Liver (tissue), 8 donors: ENCODE measurements at regions not wholly inside any gene's neighbourhood (a gene's known extent, or its start where the extent isn't known, plus 50 kb on each side); places are given as distances from the start of the nearest gene placed in this dataset.

ENCODE experiments used
- DNase-seq: peaks from one replicate; pipeline ENCODE4 v3.0.0-alpha.2; 2017; ENCODE audit warnings: low spot score
- H3K27ac ChIP-seq, 2 donors: one replicate each; pipeline ENCODE4 v1.7.0; 2013; ENCODE audit warnings: inconsistent platforms in 2 of 2, low read length in 2 of 2, control low read depth in 1 of 2, low read depth in 1 of 2, mild to moderate bottlenecking in 1 of 2
- H3K27me3 ChIP-seq, 4 donors: one replicate each; pipeline versions ENCODE4 v1.6.1 to v1.7.0; 2013; ENCODE audit warnings: low read length in 3 of 4, inconsistent platforms in 1 of 4, mild to moderate bottlenecking in 1 of 4, moderate library complexity in 1 of 4; ENCODE audit not compliant: control insufficient read depth in 4 of 4, insufficient read depth in 4 of 4
- H3K36me3 ChIP-seq, 4 donors: one replicate each; pipeline versions ENCODE4 v1.6.1 to v1.7.0; 2013; ENCODE audit warnings: low read length in 3 of 4, mild to moderate bottlenecking in 3 of 4, low read depth in 1 of 4, moderate library complexity in 1 of 4; ENCODE audit not compliant: control insufficient read depth in 4 of 4, insufficient read depth in 3 of 4
- H3K4me1 ChIP-seq, 4 donors: one replicate each; pipeline versions ENCODE4 v1.6.1 to v1.7.0; 2013; ENCODE audit warnings: low read length in 3 of 4, mild to moderate bottlenecking in 3 of 4, moderate library complexity in 1 of 4; ENCODE audit not compliant: control insufficient read depth in 4 of 4, insufficient read depth in 4 of 4
- H3K4me3 ChIP-seq, 3 donors: one replicate each; pipeline versions ENCODE4 v1.6.1 to v1.7.0; 2013; ENCODE audit warnings: low read length in 3 of 3, control low read depth in 1 of 3, low read depth in 1 of 3, mild to moderate bottlenecking in 1 of 3
- H3K9ac ChIP-seq, 2 donors: one replicate each; pipeline ENCODE4 v1.7.0; 2013; ENCODE audit warnings: low read length in 2 of 2, mild to moderate bottlenecking in 2 of 2, moderate library complexity in 2 of 2, control low read depth in 1 of 2, low read depth in 1 of 2
- H3K9me3 ChIP-seq, 4 donors: one replicate each; pipeline versions ENCODE4 v1.6.1 to v1.7.0; 2013; ENCODE audit warnings: low read length in 3 of 4; ENCODE audit not compliant: control insufficient read depth in 4 of 4
- EGR1 ChIP-seq, 2 donors: IDR thresholded peaks; 2 replicates each; pipeline ENCODE4 v1.6.1; 2016 to 2018; ENCODE audit warnings: antibody characterized with exemption in 2 of 2, low read depth in 2 of 2
- FOXA1 ChIP-seq: IDR thresholded peaks from 2 replicates; pipeline ENCODE4 v1.6.1; 2016; ENCODE audit warnings: antibody characterized with exemption
- FOXA2 ChIP-seq: IDR thresholded peaks from 2 replicates; pipeline ENCODE4 v1.6.1; 2016; ENCODE audit warnings: antibody characterized with exemption
- GABPA ChIP-seq, 2 donors: IDR thresholded peaks in 1 of 2; conservative IDR thresholded peaks in 1 of 2; 2 replicates each; pipeline ENCODE4 v1.6.1; 2016; ENCODE audit warnings: antibody characterized with exemption in 2 of 2, mild to moderate bottlenecking in 1 of 2, moderate library complexity in 1 of 2
- HNF4A ChIP-seq, 2 donors: conservative IDR thresholded peaks; 2 replicates each; pipeline ENCODE4 v1.6.1; 2016; ENCODE audit warnings: antibody characterized with exemption in 2 of 2, mild to moderate bottlenecking in 2 of 2
- HNF4G ChIP-seq: IDR thresholded peaks from 2 replicates; pipeline ENCODE4 v1.6.1; 2016; ENCODE audit warnings: antibody characterized with exemption
- JUND ChIP-seq, 2 donors: IDR thresholded peaks; 2 replicates each; pipeline ENCODE4 v1.6.1; 2016; ENCODE audit warnings: antibody characterized with exemption in 2 of 2
- NR2F2 ChIP-seq: IDR thresholded peaks from 2 replicates; pipeline ENCODE4 v1.6.1; 2016; ENCODE audit warnings: antibody characterized with exemption
- RAD21 ChIP-seq, 2 donors: IDR thresholded peaks; 2 replicates each; pipeline ENCODE4 v1.6.1; 2016; ENCODE audit warnings: antibody characterized with exemption in 2 of 2, mild to moderate bottlenecking in 2 of 2
- RXRA ChIP-seq, 2 donors: IDR thresholded peaks; 2 replicates each; pipeline ENCODE4 v1.6.1; 2017 to 2018; ENCODE audit warnings: antibody characterized with exemption in 2 of 2, mild to moderate bottlenecking in 1 of 2
- SP1 ChIP-seq: IDR thresholded peaks from 2 replicates; pipeline ENCODE4 v1.6.1; 2018; ENCODE audit warnings: antibody characterized with exemption, mild to moderate bottlenecking
- TAF1 ChIP-seq: conservative IDR thresholded peaks from 2 replicates; pipeline ENCODE4 v1.6.1; 2016; ENCODE audit warnings: antibody characterized with exemption, mild to moderate bottlenecking
- YY1 ChIP-seq: IDR thresholded peaks from 2 replicates; pipeline ENCODE4 v1.6.1; 2016; ENCODE audit warnings: antibody characterized with exemption, mild to moderate bottlenecking
- WGBS: extraction: QIAGEN DNeasy Blood & Tissue Kit; methylation state at CpG from one replicate; pipeline ENCODE4 v1.1.7; 2013; 5-methylcytosine and 5-hydroxymethylcytosine counted together
- TF ChIP-seq, protein P1 (sequence below): IDR thresholded peaks from 2 replicates; pipeline ENCODE4 v1.6.1; 2016; ENCODE audit warnings: antibody characterized with exemption, mild to moderate bottlenecking
- TF ChIP-seq, protein P2 (sequence below): fragments of 150-350 bp; IDR thresholded peaks from 2 replicates; pipeline ENCODE4 v1.5.1; 2017; ENCODE audit warnings: improper control_type of control experiment, low read depth, low read length; ENCODE audit not compliant: missing input control
- TF ChIP-seq, protein P3 (sequence below): IDR thresholded peaks from 2 replicates; pipeline ENCODE4 v1.6.1; 2016; ENCODE audit warnings: antibody characterized with exemption
- TF ChIP-seq, protein P4 (sequence below): IDR thresholded peaks from 2 replicates; pipeline ENCODE4 v1.6.1; 2016; ENCODE audit warnings: antibody characterized with exemption
- TF ChIP-seq, protein P5 (sequence below): IDR thresholded peaks from 2 replicates; pipeline ENCODE4 v1.6.1; 2016; ENCODE audit warnings: antibody characterized with exemption
- donor health status: healthy.
- donor health status: healthy.
- donor health status: healthy.
- donor health status: healthy.
- donor health status: healthy.

DNA sequence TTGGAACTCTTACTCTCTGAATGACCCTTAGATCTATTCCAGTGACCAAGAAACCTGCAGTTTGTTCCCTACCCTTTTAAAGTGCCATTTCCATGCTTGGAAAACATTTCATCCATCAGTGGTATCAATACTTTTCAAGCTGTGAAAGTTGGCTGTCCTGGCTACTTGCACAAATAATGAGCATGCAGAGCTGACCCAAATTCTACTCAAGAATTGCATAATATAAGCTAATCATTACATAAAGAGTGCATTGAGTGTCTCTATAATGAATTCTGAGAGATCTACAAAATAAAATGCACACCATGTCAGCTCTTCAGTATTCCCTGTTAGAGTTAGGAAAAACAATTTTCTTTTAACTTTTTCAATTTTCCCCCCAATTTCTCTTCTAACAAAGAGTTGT is 181.3 kb upstream of the HS3ST5 start:
- no peak for DNase-seq

DNA sequence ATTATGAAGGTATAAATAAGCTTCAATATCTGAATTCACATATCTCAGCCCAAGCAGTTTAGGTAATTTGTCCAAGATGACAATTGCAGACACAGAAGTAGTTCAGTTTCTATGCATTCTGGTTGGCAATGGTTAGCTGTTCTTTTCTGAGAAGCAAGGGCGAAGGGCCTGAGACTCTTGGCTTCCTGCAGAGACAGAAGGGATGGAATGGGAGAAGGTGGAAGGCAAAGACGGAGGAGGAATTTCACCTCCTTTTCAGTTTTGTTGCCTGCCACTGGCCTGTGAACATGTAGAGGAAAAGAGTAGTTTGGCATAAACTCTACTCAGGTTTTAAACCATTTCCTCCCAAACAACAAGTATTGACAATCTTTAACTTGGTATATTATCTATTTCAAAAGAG is 180.7 kb upstream of the HS3ST5 start:
- Histone ChIP-seq H3K4me3 (no peak overlapping the region), H3K27me3 (no peaks in the 10 kb centered on the region), H3K9ac (no peak overlapping the region), H3K27ac (no peak overlapping the region), H3K9me3 (no peaks in the 10 kb centered on the region), H3K36me3 (no peaks in the 10 kb centered on the region), H3K4me1 (peaks cover 0 to 10% (median 2%) of the 10 kb centered on the region in 4 donors)
- TF ChIP-seq TAF1: no peak
- no peak for TF ChIP-seq FOXA1
- TF ChIP-seq RXRA (IDR thresholded peaks at IDR 0.05): no peak
- TF ChIP-seq NR2F2: no peak
- TF ChIP-seq, protein P1, sequence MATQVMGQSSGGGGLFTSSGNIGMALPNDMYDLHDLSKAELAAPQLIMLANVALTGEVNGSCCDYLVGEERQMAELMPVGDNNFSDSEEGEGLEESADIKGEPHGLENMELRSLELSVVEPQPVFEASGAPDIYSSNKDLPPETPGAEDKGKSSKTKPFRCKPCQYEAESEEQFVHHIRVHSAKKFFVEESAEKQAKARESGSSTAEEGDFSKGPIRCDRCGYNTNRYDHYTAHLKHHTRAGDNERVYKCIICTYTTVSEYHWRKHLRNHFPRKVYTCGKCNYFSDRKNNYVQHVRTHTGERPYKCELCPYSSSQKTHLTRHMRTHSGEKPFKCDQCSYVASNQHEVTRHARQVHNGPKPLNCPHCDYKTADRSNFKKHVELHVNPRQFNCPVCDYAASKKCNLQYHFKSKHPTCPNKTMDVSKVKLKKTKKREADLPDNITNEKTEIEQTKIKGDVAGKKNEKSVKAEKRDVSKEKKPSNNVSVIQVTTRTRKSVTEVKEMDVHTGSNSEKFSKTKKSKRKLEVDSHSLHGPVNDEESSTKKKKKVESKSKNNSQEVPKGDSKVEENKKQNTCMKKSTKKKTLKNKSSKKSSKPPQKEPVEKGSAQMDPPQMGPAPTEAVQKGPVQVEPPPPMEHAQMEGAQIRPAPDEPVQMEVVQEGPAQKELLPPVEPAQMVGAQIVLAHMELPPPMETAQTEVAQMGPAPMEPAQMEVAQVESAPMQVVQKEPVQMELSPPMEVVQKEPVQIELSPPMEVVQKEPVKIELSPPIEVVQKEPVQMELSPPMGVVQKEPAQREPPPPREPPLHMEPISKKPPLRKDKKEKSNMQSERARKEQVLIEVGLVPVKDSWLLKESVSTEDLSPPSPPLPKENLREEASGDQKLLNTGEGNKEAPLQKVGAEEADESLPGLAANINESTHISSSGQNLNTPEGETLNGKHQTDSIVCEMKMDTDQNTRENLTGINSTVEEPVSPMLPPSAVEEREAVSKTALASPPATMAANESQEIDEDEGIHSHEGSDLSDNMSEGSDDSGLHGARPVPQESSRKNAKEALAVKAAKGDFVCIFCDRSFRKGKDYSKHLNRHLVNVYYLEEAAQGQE: no peak
- TF ChIP-seq FOXA2: no peak
- WGBS: 88% methylated on average over 2 of the region's 2 CpGs
- no peak for DNase-seq

More for the DNA sequence above, 181.3 kb upstream of the HS3ST5 start:
- Histone ChIP-seq H3K4me3 (no peak overlapping the region), H3K27ac (no peak overlapping the region), H3K4me1 (peaks cover 0 to 10% (median 2%) of the 10 kb centered on the region in 4 donors), H3K9ac (no peak overlapping the region), H3K9me3 (no peaks in the 10 kb centered on the region), H3K36me3 (no peaks in the 10 kb centered on the region), H3K27me3 (no peaks in the 10 kb centered on the region)
- TF ChIP-seq, protein P1: no peak
- TF ChIP-seq FOXA1: no peak
- TF ChIP-seq RAD21 (IDR thresholded peaks at IDR 0.05): no peak
- TF ChIP-seq, protein P2, sequence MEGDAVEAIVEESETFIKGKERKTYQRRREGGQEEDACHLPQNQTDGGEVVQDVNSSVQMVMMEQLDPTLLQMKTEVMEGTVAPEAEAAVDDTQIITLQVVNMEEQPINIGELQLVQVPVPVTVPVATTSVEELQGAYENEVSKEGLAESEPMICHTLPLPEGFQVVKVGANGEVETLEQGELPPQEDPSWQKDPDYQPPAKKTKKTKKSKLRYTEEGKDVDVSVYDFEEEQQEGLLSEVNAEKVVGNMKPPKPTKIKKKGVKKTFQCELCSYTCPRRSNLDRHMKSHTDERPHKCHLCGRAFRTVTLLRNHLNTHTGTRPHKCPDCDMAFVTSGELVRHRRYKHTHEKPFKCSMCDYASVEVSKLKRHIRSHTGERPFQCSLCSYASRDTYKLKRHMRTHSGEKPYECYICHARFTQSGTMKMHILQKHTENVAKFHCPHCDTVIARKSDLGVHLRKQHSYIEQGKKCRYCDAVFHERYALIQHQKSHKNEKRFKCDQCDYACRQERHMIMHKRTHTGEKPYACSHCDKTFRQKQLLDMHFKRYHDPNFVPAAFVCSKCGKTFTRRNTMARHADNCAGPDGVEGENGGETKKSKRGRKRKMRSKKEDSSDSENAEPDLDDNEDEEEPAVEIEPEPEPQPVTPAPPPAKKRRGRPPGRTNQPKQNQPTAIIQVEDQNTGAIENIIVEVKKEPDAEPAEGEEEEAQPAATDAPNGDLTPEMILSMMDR: no peak
- TF ChIP-seq YY1: no peak
- TF ChIP-seq NR2F2: no peak
- TF ChIP-seq HNF4G: no peak
- TF ChIP-seq, protein P3, sequence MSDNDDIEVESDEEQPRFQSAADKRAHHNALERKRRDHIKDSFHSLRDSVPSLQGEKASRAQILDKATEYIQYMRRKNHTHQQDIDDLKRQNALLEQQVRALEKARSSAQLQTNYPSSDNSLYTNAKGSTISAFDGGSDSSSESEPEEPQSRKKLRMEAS: no peak
- no peak for TF ChIP-seq HNF4A (conservative IDR thresholded peaks at IDR 0.05)
- TF ChIP-seq RXRA (IDR thresholded peaks at IDR 0.05): no peak
- no peak for TF ChIP-seq GABPA (IDR thresholded peaks at IDR 0.05 in 1 of 2, conservative IDR thresholded peaks at IDR 0.05 in 1 of 2)
- no peak for TF ChIP-seq EGR1 (IDR thresholded peaks at IDR 0.05; ENCODE audit: low read depth in 2 of 2)
- TF ChIP-seq, protein P4, sequence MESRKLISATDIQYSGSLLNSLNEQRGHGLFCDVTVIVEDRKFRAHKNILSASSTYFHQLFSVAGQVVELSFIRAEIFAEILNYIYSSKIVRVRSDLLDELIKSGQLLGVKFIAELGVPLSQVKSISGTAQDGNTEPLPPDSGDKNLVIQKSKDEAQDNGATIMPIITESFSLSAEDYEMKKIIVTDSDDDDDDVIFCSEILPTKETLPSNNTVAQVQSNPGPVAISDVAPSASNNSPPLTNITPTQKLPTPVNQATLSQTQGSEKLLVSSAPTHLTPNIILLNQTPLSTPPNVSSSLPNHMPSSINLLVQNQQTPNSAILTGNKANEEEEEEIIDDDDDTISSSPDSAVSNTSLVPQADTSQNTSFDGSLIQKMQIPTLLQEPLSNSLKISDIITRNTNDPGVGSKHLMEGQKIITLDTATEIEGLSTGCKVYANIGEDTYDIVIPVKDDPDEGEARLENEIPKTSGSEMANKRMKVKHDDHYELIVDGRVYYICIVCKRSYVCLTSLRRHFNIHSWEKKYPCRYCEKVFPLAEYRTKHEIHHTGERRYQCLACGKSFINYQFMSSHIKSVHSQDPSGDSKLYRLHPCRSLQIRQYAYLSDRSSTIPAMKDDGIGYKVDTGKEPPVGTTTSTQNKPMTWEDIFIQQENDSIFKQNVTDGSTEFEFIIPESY: no peak
- no peak for TF ChIP-seq FOXA2
- TF ChIP-seq SP1: no peak
- TF ChIP-seq TAF1: no peak
- no peak for TF ChIP-seq JUND (IDR thresholded peaks at IDR 0.05)
- TF ChIP-seq, protein P5, sequence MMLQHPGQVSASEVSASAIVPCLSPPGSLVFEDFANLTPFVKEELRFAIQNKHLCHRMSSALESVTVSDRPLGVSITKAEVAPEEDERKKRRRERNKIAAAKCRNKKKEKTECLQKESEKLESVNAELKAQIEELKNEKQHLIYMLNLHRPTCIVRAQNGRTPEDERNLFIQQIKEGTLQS: no peak
